DOHH2 (cell line): ENCODE measurements at regions not wholly inside any gene's neighbourhood (a gene's known extent, or its start where the extent isn't known, plus 50 kb on each side); places are given as distances from the start of the nearest gene placed in this dataset.
"Not testable (repeated sequence)": the region's sequence is repeated elsewhere in the genome, so short reads cannot be mapped to it uniquely, and the experiment has no call there.

Experiments
- H3F3A ChIP-seq: fragments of 200-600 bp; sonication (generic), shearing (Covaris generic); 2 replicates; pipeline ENCODE4 v1.6.0; 2016; ENCODE audit warnings: antibody characterized with exemption, mild to moderate bottlenecking; ENCODE audit not compliant: control insufficient read depth, insufficient read depth
- H3K27ac ChIP-seq: fragments of 200-600 bp; sonication (generic); 2 replicates; pipeline ENCODE4 v1.5.1; 2014; ENCODE audit warnings: low read depth, mild to moderate bottlenecking, low read length, moderate library complexity
- H3K27me3 ChIP-seq: fragments of 200-600 bp; sonication (generic); 2 replicates; pipeline ENCODE4 v1.6.1; 2014; ENCODE audit warnings: mild to moderate bottlenecking, low read length, mixed read lengths; ENCODE audit not compliant: control insufficient read depth
- H3K36me3 ChIP-seq: fragments of 200-600 bp; sonication (generic); 2 replicates; pipeline ENCODE4 v1.6.1; 2014; ENCODE audit warnings: mild to moderate bottlenecking, low read length, moderate library complexity, mixed read lengths; ENCODE audit not compliant: control insufficient read depth
- H3K4me1 ChIP-seq: fragments of 200-600 bp; sonication (generic); 2 replicates; pipeline ENCODE4 v1.6.1; 2014; ENCODE audit warnings: mild to moderate bottlenecking, low read length, mixed read lengths; ENCODE audit not compliant: control insufficient read depth
- H3K4me2 ChIP-seq: fragments of 200-600 bp; sonication (generic); 2 replicates; pipeline ENCODE4 v1.6.0; 2014; ENCODE audit warnings: mild to moderate bottlenecking, low read length, moderate library complexity
- H3K4me3 ChIP-seq: fragments of 200-600 bp; sonication (generic); 2 replicates; pipeline ENCODE4 v1.5.1; 2014; ENCODE audit warnings: mild to moderate bottlenecking, low read length, mixed read lengths
- H3K79me2 ChIP-seq: fragments of 200-600 bp; sonication (generic); 2 replicates; pipeline ENCODE4 v1.6.1; 2014; ENCODE audit warnings: mild to moderate bottlenecking, low read length, mixed read lengths; ENCODE audit not compliant: control insufficient read depth
- H3K9me2 ChIP-seq: fragments of 200-600 bp; sonication (generic); replicated peaks from 2 replicates; pipeline ENCODE4 v1.6.1; 2014; ENCODE audit warnings: mild to moderate bottlenecking, low read length, mixed read lengths; ENCODE audit not compliant: control insufficient read depth
- H3K9me3 ChIP-seq: fragments of 200-600 bp; sonication (generic); 2 replicates; pipeline ENCODE4 v1.6.1; 2014; ENCODE audit warnings: antibody characterized with exemption, low read length, mixed read lengths; ENCODE audit not compliant: control insufficient read depth, insufficient read depth
- H4K20me1 ChIP-seq: fragments of 200-600 bp; sonication (generic); 2 replicates; pipeline ENCODE4 v1.6.0; 2014; ENCODE audit warnings: low read depth, mild to moderate bottlenecking, antibody characterized with exemption, low read length, moderate library complexity; ENCODE audit not compliant: control insufficient read depth, insufficient read depth
- CTCF ChIP-seq: fragments of 200-600 bp; sonication (generic); IDR thresholded peaks from one replicate; pipeline ENCODE4 v1.5.1; 2014; ENCODE audit warnings: antibody characterized with exemption, mild to moderate bottlenecking, low read depth, low read length; ENCODE audit not compliant: poor library complexity, severe bottlenecking
- EZH2phosphoT487 ChIP-seq: fragments of 200-600 bp; sonication (generic); IDR thresholded peaks from 2 replicates; pipeline ENCODE4 v1.6.1; 2017; ENCODE audit warnings: borderline replicate concordance, mild to moderate bottlenecking, antibody characterized with exemption, low read length, moderate library complexity, mixed read lengths

GRCh38 chr3:98705212-98705611 lies 57.9 kb upstream of the ST3GAL6 start:
- H3K4me1 ChIP-seq: peaks cover 7% of the 10 kb centered on the region
- H3K36me3 ChIP-seq: no peaks in the 10 kb centered on the region
- H3K27ac ChIP-seq: no peak overlapping the region
- no peaks in the 10 kb centered on the region for H3K9me2 ChIP-seq
- H3K4me3 ChIP-seq: no peak overlapping the region
- no peaks in the 10 kb centered on the region for H4K20me1 ChIP-seq
- H3K4me2 ChIP-seq: no peak overlapping the region
- TF ChIP-seq CTCF (no peak), EZH2phosphoT487 (no peak)
- no peaks in the 10 kb centered on the region for H3F3A ChIP-seq
- no peaks in the 10 kb centered on the region for H3K27me3 ChIP-seq
- H3K9me3 ChIP-seq: no peaks in the 10 kb centered on the region
- no peaks in the 10 kb centered on the region for H3K79me2 ChIP-seq

GRCh38 chr3:98705694-98706093 lies 57.4 kb upstream of the ST3GAL6 start:
- peaks cover 12% of the 10 kb centered on the region for H3K4me1 ChIP-seq
- H3K79me2 ChIP-seq: no peaks in the 10 kb centered on the region
- no peak overlapping the region for H3K4me3 ChIP-seq
- H4K20me1 ChIP-seq: no peaks in the 10 kb centered on the region
- H3K4me2 ChIP-seq: no peak overlapping the region
- TF ChIP-seq EZH2phosphoT487 (no peak), CTCF (no peak)
- no peaks in the 10 kb centered on the region for H3K36me3 ChIP-seq
- no peak overlapping the region for H3K27ac ChIP-seq
- H3K9me3 ChIP-seq: no peaks in the 10 kb centered on the region
- H3K27me3 ChIP-seq: no peaks in the 10 kb centered on the region
- no peaks in the 10 kb centered on the region for H3F3A ChIP-seq
- H3K9me2 ChIP-seq: no peaks in the 10 kb centered on the region

GRCh38 chr3:98708681-98709080 lies 54.5 kb upstream of the ST3GAL6 start:
- H4K20me1 ChIP-seq, H3K4me3 ChIP-seq, H3K9me3 ChIP-seq, H3F3A ChIP-seq, H3K4me2 ChIP-seq, H3K79me2 ChIP-seq, H3K27ac ChIP-seq, H3K27me3 ChIP-seq, H3K36me3 ChIP-seq, H3K9me2 ChIP-seq: not testable (repeated sequence)
- H3K4me1 ChIP-seq: peaks cover 14% of the 10 kb centered on the region

- Histone ChIP-seq H3K27ac (no peak overlapping the region), H3K9me3 (no peaks in the 10 kb centered on the region)
Measured at GRCh38 chr3:98709441-98709840, 53.7 kb upstream of the ST3GAL6 start.

More at GRCh38 chr3:98709441-98709840, 53.7 kb upstream of the ST3GAL6 start:
- Histone ChIP-seq H3F3A (no peaks in the 10 kb centered on the region), H3K4me1 (peaks cover 14% of the 10 kb centered on the region), H3K79me2 (no peaks in the 10 kb centered on the region), H4K20me1 (no peaks in the 10 kb centered on the region), H3K4me2 (no peak overlapping the region), H3K9me2 (no peaks in the 10 kb centered on the region), H3K36me3 (no peaks in the 10 kb centered on the region), H3K4me3 (no peak overlapping the region), H3K27me3 (no peaks in the 10 kb centered on the region)
- TF ChIP-seq EZH2phosphoT487: no peak
- no peak for TF ChIP-seq CTCF
